SK-N-SH (cell line): ENCODE measurements at regions not wholly inside any gene's neighbourhood (a gene's known extent, or its start where the extent isn't known, plus 50 kb on each side); places are given as distances from the start of the nearest gene placed in this dataset.

Source experiments
- CHD2 ChIP-seq: fragments of 150-350 bp; IDR thresholded peaks from 2 replicates; pipeline ENCODE4 v1.6.1; 2018; ENCODE audit warnings: low read length; ENCODE audit not compliant: partially characterized antibody
- CTCF ChIP-seq: fragments of 200-600 bp; sonication (generic); IDR thresholded peaks from 2 replicates; pipeline ENCODE4 v1.6.1; 2017; ENCODE audit warnings: antibody characterized with exemption, mild to moderate bottlenecking, moderate library complexity
- EP300 ChIP-seq, 2 experiments: IDR thresholded peaks; 2 replicates each; pipeline versions ENCODE4 v1.4.0 to v1.6.1; 2012; ENCODE audit warnings: borderline replicate concordance in 1 of 2, low read depth in 1 of 2, low read length in 1 of 2
- POLR2AphosphoS5 ChIP-seq: IDR thresholded peaks from 2 replicates; pipeline ENCODE4 v1.6.1; 2012; ENCODE audit warnings: low read depth, low read length
- REST ChIP-seq: IDR thresholded peaks from 2 replicates; pipeline ENCODE4 v1.6.1; 2012; ENCODE audit warnings: mild to moderate bottlenecking, low read depth, low read length, moderate library complexity
- RFX5 ChIP-seq: IDR thresholded peaks from 2 replicates; pipeline ENCODE4 v1.6.1; 2012; ENCODE audit warnings: mild to moderate bottlenecking, improper control_type of control experiment, low read length
- SMC3 ChIP-seq: IDR thresholded peaks from 2 replicates; pipeline ENCODE4 v1.6.1; 2012; ENCODE audit warnings: low read depth, low read length, improper control_type of control experiment

- no peak for TF ChIP-seq EP300 (IDR thresholded peaks at IDR 0.05; ENCODE audit: borderline replicate concordance in 1 of 2, low read depth in 1 of 2, low read length in 1 of 2)
- TF ChIP-seq CHD2 = no peak
- no peak for TF ChIP-seq POLR2AphosphoS5
- no peak for TF ChIP-seq CTCF
- no peak for TF ChIP-seq RFX5
- no peak for TF ChIP-seq REST
- no peak for TF ChIP-seq SMC3
Observed at GRCh38 chr5:88377240-88377639, 108.6 kb upstream of the TMEM161B start.
